B cell (primary cell): ENCODE measurements at regions not wholly inside any gene's neighbourhood (a gene's known extent, or its start where the extent isn't known, plus 50 kb on each side); places are given as distances from the start of the nearest gene placed in this dataset.

Experiments
- EZH2 ChIP-seq: IDR thresholded peaks from 2 replicates; pipeline ENCODE4 v1.6.1; 2012; ENCODE audit warnings: borderline replicate concordance, low read depth, mild to moderate bottlenecking, moderate library complexity, low read length; ENCODE audit not compliant: insufficient read depth, poor library complexity, severe bottlenecking
- TF ChIP-seq, protein P1 (sequence below): fragments of 200-600 bp; IDR thresholded peaks from one replicate; pipeline ENCODE4 v1.8.0; 2022; ENCODE audit warnings: antibody characterized with exemption, mild to moderate bottlenecking

DNA sequence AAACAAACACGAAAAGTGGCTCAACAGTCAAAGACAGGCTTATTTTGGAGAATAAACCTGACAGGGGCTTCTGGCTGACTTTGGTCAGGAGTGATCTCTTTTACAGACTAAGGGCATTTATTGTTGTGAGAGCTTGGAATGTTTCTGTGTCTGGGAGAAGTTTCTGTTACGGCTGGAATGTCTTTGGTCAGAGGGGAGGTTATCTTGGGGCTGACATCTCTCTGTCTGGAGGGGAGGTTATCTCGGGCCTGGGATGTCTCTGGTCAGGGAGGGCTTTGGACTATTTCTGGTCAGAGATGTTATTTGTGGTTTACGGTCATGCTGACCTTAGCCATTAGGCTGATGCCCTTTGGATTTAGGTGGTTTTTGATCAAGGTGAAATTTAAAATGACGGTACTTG is 345.5 kb upstream of the FSIP2 start:
- TF ChIP-seq, protein P1, sequence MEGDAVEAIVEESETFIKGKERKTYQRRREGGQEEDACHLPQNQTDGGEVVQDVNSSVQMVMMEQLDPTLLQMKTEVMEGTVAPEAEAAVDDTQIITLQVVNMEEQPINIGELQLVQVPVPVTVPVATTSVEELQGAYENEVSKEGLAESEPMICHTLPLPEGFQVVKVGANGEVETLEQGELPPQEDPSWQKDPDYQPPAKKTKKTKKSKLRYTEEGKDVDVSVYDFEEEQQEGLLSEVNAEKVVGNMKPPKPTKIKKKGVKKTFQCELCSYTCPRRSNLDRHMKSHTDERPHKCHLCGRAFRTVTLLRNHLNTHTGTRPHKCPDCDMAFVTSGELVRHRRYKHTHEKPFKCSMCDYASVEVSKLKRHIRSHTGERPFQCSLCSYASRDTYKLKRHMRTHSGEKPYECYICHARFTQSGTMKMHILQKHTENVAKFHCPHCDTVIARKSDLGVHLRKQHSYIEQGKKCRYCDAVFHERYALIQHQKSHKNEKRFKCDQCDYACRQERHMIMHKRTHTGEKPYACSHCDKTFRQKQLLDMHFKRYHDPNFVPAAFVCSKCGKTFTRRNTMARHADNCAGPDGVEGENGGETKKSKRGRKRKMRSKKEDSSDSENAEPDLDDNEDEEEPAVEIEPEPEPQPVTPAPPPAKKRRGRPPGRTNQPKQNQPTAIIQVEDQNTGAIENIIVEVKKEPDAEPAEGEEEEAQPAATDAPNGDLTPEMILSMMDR = no peak
- TF ChIP-seq EZH2 = no peak
